GM10266 (cell line): ENCODE measurements at regions not wholly inside any gene's neighbourhood (a gene's known extent, or its start where the extent isn't known, plus 50 kb on each side); places are given as distances from the start of the nearest gene placed in this dataset.
"Not testable (repeated sequence)": the region's sequence is repeated elsewhere in the genome, so short reads cannot be mapped to it uniquely, and the experiment has no call there.

ENCODE experiments used
- DNase-seq: peaks from one replicate; pipeline ENCODE4 v3.0.0; 2012; ENCODE audit errors: extremely low spot score
- TF ChIP-seq, protein P1 (sequence below): IDR thresholded peaks from 2 replicates; pipeline ENCODE4 v1.5.1; 2012; ENCODE audit warnings: mild to moderate bottlenecking, low read depth; ENCODE audit not compliant: control insufficient read depth, insufficient read depth; ENCODE audit errors: missing control alignments

DNA sequence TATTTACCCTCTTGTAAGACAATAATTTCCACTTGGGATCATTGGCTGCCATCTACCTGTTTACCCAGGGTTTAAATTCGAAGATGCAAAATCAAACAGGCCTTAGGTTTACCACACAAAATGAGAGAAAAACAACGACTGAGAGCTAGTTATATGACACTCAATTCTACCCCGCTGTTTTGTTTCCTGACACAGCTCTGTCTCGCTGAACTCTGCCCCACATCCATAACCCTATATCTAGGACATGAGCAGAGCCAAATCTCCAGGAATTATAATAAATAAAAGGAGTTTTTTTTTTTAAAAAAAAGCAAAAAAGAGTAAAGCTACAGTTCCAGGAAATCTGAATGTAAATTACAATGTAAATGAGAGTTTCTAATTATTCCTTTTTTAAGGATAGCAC lies 165.4 kb upstream of the NR2F2 start:
- TF ChIP-seq, protein P1, sequence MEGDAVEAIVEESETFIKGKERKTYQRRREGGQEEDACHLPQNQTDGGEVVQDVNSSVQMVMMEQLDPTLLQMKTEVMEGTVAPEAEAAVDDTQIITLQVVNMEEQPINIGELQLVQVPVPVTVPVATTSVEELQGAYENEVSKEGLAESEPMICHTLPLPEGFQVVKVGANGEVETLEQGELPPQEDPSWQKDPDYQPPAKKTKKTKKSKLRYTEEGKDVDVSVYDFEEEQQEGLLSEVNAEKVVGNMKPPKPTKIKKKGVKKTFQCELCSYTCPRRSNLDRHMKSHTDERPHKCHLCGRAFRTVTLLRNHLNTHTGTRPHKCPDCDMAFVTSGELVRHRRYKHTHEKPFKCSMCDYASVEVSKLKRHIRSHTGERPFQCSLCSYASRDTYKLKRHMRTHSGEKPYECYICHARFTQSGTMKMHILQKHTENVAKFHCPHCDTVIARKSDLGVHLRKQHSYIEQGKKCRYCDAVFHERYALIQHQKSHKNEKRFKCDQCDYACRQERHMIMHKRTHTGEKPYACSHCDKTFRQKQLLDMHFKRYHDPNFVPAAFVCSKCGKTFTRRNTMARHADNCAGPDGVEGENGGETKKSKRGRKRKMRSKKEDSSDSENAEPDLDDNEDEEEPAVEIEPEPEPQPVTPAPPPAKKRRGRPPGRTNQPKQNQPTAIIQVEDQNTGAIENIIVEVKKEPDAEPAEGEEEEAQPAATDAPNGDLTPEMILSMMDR = no peak

GRCh38 chr15:96165775-96166174 lies 164.7 kb upstream of the NR2F2 start:
- no peak for DNase-seq

More for the DNA sequence above, 165.4 kb upstream of the NR2F2 start:
- no peak for DNase-seq

GRCh38 chr15:96166223-96167200 lies 164.0 kb upstream of the NR2F2 start:
- DNase-seq = no peak

More at GRCh38 chr15:96165775-96166174, 164.7 kb upstream of the NR2F2 start:
- TF ChIP-seq, protein P1 = no peak

GRCh38 chr15:96170616-96170978 lies 159.9 kb upstream of the NR2F2 start:
- not testable (repeated sequence) for DNase-seq

More at GRCh38 chr15:96166223-96167200, 164.0 kb upstream of the NR2F2 start:
- TF ChIP-seq, protein P1 = no peak

DNA sequence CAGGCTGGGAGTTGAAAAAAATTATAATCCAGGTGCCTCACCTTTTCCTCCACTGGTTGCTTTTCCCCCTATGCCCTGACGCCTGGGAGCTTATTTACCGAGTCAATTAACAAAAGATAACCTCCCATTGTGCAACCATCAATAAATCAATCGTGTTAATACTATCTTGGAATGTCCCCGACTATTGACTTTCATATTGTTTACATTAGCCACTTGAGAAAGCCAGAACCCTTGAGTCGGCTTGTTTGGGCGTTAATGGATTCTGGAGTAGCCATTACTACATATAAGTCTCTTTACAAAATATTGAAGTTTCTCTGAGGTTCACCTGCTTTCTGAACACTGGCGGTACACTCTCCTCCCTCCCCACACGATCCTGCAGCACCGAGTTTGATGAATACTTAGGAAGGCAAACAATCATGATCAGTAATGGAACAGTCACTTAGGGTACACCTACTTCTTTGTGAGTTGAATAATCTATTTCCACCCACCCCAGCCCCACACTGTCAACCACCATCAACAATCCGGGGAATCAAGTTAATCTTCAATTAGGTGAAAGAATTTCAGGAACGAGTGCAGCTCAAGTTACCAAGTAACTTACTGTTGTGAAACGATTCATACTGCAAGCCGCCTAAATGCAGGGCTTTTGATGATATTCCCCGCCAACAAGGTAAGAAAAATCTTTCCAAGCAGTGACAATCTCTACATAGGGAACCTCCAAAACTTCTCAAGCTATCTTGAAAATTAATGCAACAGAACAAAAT lies 159.3 kb upstream of the NR2F2 start:
- no peak for DNase-seq
- TF ChIP-seq, protein P1 = no peak

DNA sequence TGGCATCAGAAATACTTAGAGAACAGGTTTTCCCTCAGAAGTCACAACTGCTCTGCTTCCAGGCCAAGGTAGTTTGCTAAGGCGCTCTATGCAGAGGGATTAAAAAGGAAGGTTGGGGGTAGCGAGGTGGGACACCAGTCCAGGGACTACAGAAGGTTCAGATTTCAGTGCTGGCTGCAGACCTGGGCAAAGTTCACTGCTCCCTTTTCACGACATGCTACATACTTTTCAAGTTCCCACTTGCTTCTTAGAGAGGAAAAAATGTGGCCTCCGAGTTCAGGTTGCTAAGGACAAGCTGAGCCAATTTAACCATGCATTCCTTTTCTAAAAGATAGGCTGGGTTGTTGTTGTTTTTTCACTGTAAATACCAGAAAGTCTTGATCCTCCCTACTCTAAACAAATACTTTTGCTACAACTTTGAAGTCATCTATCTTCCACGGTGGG lies 158.6 kb upstream of the NR2F2 start:
- TF ChIP-seq, protein P1 = no peak
- no peak for DNase-seq

GRCh38 chr15:96172417-96172816 lies 158.1 kb upstream of the NR2F2 start:
- TF ChIP-seq, protein P1 = no peak
- DNase-seq = no peak
